GM21528 (cell line): ENCODE measurements at regions not wholly inside any gene's neighbourhood (a gene's known extent, or its start where the extent isn't known, plus 50 kb on each side); places are given as distances from the start of the nearest gene placed in this dataset.

Source experiments
- ATAC-seq: cut with Tn5 transposase; IDR thresholded peaks from one replicate; pipeline ENCODE4 v1.9.1; 2021; ENCODE audit warnings: mild to moderate bottlenecking, moderate library complexity; ENCODE audit not compliant: unreplicated experiment, low FRiP score

DNA sequence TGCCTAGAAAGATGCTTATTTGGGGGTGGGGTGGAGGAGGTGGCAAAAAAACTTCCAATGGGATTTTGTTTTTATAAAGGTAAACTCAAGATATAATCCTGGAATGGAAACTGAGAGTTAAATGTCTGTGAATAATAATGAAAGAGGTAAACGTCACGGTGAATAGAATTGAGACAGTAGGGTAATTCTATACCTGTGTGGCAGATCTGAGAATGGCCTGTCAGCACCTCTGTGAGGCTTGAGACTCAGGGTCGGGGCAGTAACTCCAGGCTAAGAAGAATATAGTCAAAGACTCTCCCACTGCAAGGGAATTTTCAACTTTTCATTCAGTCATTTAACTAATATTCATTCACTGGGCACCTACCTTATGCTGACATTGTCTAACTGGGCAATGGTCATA lies 581.2 kb upstream of the ZNF608 start:
- no peak for ATAC-seq

DNA sequence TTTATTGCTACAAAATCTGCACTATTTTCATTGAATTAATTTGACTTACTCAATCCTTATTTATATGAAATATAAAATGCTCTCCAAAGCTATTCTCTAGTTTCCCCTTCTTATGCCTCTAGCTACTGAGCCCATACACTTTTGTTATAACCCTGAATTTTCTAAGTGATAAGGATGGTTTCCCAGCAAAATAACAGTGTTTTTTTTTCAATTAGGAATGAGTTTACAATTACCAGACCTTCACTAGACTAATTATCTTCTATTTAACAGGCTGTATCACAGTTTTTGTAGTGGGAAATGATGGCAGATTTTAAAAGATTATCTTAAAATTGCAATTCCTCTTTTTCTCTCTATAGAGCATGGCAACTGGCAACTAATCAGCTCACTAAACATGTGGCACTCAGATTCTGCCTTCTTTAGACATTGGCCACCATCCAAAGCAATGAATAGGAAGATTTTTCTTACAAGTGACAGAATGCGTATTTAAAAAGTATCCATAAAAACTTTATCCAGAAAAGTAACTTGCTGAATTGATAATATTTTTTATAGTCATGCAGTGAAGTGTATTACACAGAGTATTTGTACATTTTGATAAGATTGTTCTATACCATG lies 585.7 kb upstream of the ZNF608 start:
- no peak for ATAC-seq

DNA sequence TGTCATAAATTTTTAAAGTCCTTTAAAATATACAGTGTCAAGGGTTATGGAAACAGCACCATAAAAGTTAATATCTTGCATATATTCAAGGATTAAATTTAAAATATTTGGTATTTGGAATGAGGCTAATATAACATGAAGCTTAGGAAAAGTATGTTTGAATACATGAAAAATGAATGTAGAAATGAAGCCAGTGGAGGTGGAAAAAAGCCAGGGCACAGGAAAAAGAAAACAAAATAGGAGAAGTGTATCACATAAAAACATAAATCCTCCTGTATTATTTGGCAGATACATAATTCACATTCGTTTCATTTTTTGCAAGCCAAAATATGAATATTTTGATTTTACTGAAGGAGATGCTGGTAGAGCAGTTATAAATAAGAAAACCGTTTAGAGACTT lies 587.0 kb upstream of the ZNF608 start:
- ATAC-seq: no peak

DNA sequence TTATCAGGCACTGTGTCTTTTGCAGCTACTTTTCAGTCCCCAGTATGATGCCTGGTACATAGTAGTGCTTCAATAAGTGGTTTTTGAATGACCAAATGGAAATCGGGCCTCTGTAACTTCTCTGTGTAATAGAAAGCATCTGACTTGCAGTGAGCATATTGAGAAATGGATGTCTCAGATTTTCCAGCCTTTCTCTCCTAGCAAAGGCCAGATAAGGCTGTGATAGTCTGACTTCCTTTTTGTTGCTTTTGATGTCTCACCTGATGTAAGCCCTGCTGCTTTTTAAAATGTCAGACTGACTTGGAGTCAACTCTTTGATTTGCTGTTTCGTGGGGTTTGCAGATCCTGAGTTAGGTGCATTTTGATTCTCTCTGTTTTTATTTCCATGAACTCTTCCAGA lies 590.0 kb upstream of the ZNF608 start:
- ATAC-seq: no peak

DNA sequence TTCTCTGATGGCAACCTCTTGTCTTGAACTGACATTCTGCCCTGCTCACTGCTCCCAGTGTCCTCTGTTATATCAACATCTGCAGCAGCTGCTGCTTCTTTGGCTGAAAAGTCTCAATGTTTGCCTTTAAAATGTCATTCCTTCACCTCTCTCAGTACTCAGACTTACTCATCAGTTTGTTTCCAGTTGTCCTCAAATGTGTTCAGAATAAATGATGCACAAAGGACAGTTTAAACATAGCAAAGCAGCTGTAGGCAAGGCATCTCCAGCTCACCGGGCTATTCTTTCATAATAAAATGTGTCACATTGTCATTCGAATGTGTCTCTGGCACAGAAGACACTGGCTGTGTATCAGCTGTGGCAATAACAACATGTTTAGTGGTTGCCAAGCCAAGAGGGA lies 590.9 kb upstream of the ZNF608 start:
- no peak for ATAC-seq

DNA sequence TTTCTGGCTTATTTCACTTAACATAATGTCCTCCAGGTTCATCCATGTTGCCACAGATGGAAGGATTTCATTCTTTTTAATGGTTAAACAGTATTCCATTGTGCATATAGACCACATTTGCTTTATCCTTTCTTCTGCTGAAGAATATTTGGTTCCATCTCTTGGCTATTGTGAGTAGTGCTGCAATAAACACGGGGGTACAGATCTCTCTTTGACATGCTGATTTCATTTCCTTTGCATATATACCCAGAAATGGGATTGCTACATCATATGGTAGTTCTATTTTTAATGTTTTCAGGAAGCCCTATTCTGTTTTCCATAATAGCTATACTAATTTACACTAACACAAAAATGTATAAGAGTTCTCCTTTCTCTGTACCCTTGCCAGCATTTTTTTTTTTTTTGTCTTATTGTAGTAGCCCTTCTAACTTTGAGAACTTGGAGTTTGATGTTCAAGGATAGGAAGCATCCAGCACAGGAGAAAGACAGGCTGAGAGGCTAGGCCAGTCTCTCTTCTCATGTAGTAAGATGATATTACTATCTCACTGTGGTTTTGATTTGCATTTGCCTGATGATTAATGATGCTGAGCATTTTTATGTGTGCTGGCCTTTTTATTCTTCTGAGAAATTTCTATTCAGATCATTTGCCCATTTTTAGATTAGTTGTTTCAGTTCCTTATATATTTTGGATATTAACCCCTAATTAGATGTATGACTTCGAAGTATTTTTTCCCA lies 592.2 kb upstream of the ZNF608 start:
- ATAC-seq: no peak

DNA sequence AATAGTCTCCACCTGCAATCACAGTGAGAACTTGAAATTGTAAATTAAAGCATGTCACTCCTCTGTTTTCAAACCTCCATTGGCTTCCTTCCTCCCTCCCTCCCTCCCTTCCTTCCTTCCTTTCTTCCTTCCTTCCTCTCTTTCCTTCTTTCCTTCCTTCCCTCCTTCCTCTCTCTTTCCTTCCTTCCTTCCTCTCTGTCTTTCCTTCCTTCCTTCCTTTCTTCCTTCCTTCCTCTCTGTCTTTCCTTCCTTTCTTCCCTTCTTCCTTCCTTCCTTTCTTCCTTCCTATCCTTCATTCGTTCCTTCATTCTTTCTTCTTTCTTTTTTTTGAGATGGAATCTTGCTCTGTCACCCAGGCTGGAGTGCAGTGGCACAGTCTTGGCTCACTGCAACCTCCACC lies 595.0 kb upstream of the ZNF608 start:
- no peak for ATAC-seq

DNA sequence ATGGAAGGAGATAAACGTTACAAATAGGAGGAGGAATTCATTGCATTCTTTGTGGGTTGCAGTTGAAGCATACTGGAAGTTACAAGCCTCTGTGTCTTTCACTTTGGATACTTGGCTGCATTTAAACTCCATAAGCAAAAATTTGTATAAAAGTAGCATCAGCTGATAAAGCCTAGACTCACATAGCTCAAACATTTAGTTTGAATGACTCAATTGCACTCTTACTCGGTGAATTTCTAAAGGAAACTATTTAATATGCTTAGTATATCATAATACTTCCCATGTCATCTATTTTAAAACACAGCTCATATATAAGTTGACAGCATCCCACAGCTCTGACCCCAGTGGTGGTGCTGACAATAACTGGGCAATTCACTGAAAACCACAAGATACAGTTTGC lies 596.6 kb upstream of the ZNF608 start:
- no peak for ATAC-seq

DNA sequence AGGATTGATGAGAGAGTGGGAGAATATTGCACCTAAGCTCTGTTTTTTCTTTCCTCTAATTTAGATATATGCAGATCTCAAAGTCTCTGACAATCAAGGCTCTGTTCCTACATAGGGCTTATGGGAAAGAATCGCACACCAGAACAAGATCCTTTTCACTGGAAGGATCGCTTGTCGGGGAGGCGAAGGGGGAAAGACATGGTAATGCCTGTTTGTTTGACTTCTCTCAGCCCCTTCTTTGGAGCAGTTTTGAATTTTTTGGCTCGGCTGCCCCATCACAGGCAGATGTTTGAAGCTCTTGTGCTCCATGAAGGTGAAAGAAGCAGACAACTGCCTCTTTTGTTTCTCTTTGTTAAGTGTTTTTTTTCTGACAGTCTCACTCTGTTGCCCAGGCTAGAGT lies 599.9 kb upstream of the ZNF608 start:
- ATAC-seq: no peak

DNA sequence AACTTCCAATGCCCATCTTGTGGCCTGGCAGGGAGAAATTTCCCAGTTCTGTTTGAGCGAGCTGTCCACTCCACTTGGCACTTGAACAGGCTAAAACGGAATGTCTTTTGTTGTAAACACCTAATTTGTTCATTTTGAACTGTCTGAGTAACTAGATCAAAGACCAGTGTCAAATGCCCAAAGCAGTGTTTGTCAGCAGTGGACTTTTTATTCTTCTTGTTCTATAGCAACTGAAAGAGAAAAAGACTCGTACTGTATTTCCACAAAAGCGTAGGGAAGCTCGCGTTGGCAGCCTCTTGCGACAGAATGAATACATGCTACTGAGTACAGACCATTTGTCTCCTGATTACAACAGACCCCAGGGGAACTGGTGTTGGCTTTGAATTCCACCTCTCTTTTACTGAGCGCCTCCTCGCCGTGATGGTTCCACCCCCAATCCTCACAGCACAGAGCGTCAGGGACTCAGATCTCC lies 601.8 kb upstream of the ZNF608 start:
- ATAC-seq: no peak

DNA sequence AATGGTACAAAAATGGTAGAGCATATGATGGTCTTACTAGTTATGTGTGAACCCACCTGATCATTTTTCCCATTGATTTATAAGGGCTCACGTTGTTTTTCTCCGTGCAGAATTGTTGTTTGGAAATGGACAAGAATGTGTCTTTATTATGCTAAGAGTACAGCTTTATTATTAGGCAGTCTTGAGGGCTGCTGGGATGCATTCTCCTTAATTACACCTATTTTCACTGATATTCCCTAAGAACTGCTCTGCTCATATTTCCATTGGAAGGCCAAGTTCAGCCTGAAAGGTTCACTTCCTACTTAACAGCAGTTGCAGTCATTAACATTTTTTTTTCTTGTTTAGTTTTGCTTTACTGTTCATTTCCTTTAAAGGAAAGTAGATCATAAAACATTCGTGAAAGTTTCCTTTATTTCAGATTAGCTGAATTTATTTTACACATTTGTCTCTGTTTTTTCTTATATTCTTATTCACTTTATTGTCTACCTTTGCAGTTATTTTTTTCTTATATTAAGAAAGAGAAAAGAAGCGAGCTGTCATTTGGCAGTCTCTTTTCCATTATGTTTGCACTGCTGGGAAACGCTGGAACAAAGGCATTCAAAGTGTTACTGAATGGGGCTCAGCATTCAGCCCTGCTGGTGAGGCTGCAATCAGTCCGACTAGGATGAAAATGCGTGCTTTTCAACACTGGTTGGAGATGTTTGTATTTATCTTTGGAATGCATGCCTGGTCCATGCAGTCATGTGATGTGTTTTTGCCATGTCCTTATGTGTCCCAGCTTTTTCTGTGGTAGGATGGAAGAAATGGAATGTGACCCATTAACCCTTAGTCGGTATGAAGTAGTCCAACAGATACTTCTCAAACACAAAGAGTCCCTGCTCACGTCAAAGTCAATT lies 602.7 kb upstream of the ZNF608 start:
- no peak for ATAC-seq

DNA sequence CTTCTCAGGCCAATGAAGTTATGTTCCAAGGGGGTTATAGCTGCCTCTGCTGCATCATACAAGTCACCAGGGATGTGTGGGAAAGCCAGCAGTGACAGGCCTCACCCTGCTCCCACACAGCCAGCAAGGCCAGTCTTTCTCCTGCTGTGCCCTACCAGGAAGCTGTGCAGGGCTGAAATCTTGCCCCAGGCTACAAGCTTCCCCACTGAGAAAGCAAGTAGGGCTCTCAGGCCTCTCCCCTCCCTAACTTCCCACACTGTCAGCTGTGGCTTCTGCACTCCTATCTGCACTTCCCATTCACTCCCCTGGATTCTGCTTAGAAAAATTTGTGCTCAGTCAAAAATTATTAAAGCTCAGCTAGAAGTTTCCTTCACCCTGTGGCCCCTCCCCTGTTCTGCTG lies 611.2 kb upstream of the ZNF608 start:
- ATAC-seq: no peak

DNA sequence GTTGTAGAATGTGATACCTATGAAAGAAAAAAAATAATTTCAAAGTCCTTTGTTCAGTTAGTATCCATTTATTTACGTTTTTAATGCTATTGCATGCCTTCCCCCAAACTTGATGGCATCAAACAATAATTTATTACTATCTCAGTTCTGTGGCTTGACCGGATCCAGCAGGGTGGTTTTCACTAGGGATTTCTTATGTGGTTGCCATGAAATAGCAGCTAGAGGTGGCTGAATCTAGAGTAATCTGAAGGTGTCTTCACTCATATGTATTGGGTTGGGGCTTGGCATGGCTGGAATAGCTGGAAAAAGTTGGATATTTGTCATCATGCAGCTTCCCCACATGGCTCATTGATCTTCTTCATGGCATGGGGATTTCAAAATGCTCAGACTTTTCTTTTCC lies 619.3 kb upstream of the ZNF608 start:
- no peak for ATAC-seq

DNA sequence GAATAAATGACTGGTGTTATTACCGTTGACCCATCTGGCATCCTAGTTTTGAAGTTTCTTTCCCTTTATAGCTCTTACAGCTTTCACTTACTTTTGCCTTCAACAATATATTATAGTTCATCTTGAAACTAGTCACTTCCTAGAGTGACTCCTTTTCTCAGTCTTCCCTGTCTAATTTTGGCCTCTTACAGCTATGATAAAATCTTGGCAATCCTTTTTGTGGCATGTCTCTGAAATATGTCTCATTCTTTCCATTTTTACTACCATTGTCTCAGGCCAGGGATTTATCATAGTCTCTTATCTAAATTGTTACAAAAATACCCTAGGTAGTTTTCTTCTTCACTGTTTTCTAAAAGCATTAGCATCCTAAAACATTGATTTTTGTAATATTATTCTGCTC lies 621.3 kb upstream of the ZNF608 start:
- no peak for ATAC-seq

DNA sequence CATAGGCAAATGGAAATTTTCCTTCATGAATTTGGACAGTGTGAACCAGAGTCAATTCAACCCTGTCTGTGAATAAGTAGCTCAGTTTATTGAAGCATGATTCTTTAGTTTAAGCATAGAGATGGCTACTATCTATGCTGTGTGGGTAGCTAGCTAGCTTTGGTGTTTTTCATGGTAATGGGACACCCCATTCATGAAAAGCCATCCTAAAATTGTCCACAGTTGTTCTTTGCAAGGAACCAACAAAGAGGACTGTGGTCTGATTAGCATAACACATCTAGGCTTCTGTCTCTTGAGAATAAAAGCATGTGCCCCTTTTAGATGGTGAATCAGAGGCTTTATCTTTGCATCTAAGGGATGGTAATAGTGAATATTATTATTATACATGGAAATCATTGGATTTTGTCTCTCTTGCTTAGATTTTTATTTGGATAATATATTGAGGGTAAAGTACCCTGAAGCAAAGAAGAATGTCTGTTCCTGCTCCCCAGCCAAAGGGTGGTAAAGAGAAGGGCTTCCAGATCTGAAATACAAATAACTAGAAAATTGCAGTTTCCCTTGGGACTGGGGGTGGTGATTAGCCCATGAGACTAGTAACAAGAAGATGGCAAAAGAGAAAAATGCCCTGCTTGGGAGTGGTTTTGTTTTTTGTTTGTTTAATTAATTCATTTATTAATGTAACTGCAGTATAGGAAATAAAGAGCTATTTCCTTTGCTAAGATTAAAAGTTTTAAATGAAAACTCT lies 624.2 kb upstream of the ZNF608 start:
- no peak for ATAC-seq

DNA sequence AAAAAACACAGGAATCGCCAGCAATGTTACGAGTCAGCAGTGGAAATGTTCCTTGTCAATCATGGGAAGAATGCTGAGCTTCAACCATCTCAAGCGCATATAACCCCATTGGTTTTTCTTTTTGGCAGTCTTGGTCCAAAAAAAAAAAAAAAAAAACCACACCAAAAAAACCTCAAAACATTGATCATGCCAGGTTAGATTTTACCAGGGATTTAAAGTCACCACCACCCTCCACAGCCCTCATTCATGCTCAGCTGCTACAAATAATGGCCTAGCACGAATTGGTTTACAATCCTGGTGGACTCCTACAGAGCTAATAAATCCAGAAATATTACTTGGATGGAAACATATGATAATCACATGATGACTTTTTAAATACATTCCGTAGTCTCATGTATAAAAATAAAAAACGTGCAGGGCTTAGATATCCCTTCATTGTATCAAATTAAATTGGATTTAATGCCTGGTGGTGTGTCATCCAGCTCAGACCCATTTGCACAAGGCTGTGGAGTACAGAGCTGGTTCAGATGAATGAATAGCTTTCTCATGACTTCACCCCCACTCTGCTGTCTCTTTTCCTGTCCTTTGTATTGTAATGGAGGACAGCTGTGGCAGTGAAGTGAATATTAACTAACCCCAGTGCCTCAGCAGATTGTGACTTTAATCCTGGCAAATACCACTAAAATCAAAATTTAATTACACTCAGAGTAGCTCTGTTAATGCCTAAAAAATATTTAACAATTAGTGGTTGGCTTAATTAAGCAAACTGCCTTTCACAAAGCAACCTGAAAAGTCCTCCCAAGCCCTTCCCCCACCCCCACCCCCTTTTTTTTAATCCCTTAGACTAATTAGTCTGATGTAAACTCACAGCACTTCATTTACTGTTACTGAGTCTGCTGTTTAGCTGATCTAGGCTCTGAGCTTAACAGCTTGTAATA lies 626.5 kb upstream of the ZNF608 start:
- no peak for ATAC-seq

DNA sequence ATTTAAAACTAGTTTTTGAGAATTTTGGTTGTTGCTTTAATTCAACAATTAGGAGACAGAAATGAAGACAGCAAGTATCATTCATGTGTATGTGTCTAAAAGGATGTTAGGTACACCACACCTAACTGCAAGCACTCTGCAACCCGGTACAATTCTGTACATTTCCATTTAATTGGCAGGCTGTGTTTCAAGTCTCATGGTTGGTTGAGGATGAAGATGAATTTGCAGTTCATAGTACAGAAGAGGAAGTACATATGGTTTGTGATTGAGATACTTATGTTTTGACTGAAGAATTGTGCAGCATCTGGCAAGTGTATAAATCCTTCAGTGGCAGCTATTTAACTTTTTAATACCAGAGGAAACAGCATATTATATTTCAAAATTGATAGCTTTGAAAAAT lies 628.7 kb upstream of the ZNF608 start:
- ATAC-seq: no peak

DNA sequence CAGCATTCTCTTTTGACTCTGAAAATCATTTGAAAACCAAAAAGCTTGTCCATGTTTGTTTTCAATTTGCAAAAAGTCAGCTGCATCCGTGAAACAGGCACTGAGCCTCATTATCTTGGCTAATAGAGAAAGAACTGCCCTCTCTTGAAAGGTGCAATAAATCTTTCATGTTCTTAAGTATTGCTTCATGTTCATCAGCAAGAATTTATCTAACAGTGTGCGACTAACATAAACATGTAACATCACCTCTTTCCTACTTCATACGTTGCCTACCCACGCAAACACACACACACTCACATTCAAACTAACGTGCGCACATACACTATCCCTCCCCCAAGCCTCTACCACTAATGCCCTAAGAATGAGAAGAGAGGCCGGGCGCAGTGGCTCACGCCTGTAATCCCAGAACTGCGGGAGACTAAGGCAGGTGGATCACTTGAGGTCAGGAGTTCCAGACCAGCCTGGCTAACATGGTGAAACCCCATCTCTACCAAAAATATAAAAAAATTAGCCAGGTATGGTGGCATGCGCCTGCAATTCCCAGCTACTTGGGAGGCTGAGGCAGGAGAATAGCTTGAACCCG lies 629.7 kb upstream of the ZNF608 start:
- no peak for ATAC-seq

DNA sequence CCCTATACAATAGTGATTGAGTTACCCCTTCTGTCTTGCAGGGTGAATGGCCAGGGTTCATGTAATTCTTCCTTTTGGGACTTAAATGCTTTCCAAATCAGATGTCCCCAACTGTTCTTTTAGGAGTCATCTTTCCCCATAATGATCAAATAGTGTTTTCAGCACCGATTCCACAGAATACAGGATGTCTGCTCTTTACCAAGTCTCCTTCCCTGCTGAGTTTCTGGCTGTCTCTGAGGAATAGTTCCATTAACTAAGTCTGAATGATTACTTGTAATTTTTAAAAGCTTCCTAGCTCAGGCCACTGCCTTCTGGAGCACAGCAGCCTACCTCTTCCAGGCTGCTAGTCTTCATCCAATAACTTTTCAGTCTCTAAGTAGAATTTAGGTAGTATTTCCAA lies 630.7 kb upstream of the ZNF608 start:
- ATAC-seq: no peak
